RWPE2 (cell line): ENCODE measurements at regions not wholly inside any gene's neighbourhood (a gene's known extent, or its start where the extent isn't known, plus 50 kb on each side); places are given as distances from the start of the nearest gene placed in this dataset.
"Not testable (repeated sequence)": the region's sequence is repeated elsewhere in the genome, so short reads cannot be mapped to it uniquely, and the experiment has no call there.

Experiments used
- ATAC-seq: fragments of 200-7000 bp; cut with Tn5 transposase; 3 replicates; pipeline ENCODE4 v1.9.1; 2021; ENCODE audit warnings: low read depth
- DNase-seq: peaks from one replicate; pipeline ENCODE4 v3.0.0-alpha.2; 2020; ENCODE audit warnings: low spot score
- H3K27ac ChIP-seq: fragments of 450-650 bp; 2 replicates; pipeline ENCODE4 v1.5.1; 2017; ENCODE audit warnings: mild to moderate bottlenecking; ENCODE audit not compliant: poor library complexity, severe bottlenecking
- H3K27me3 ChIP-seq: fragments of 250-450 bp; sonication (Bioruptor Pico); 2 replicates; pipeline ENCODE4 v1.5.1; 2021; ENCODE audit warnings: mild to moderate bottlenecking, moderate library complexity; ENCODE audit not compliant: insufficient read depth, poor library complexity, severe bottlenecking
- H3K36me3 ChIP-seq: fragments of 250-450 bp; sonication (Bioruptor Pico); 2 replicates; pipeline ENCODE4 v1.5.1; 2020; ENCODE audit warnings: low read depth, mild to moderate bottlenecking, moderate library complexity
- H3K4me1 ChIP-seq: fragments of 250-450 bp; sonication (Bioruptor Pico); 2 replicates; pipeline ENCODE4 v1.5.1; 2021; ENCODE audit warnings: mild to moderate bottlenecking, moderate library complexity; ENCODE audit not compliant: insufficient read depth, poor library complexity, severe bottlenecking
- H3K4me3 ChIP-seq: fragments of 250-450 bp; sonication (Bioruptor Pico); 2 replicates; pipeline ENCODE4 v1.5.1; 2021; ENCODE audit warnings: mild to moderate bottlenecking, moderate library complexity; ENCODE audit not compliant: severe bottlenecking
- H3K9me3 ChIP-seq: fragments of 250-450 bp; sonication (Bioruptor Pico); 2 replicates; pipeline ENCODE4 v1.5.1; 2021; ENCODE audit warnings: mild to moderate bottlenecking, moderate library complexity; ENCODE audit not compliant: severe bottlenecking
- TF ChIP-seq, protein P1 (sequence below): fragments of 450-650 bp; IDR thresholded peaks from one replicate; pipeline ENCODE4 v1.5.1; 2017; ENCODE audit warnings: mild to moderate bottlenecking, moderate library complexity; ENCODE audit not compliant: poor library complexity, severe bottlenecking

DNA sequence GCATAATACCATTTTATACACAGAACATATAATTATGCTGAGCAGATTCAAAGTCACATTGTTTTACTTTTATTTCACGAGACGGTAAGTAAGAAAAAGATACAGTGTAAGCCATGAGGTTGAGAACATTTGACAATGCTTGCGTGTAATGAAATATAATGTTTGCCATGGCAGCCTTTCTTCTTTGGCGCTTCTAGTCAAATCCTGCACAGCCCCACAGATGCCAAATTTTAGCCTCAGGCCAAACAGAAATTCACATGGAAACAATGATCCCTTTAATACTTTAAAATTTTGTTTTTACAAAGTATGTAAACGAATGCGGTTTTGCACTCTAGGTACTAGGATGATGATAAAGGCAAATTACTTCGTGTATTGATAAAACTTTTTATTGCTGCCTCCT lies 502.7 kb upstream of the SMIM31 start:
- Histone ChIP-seq H3K27ac (no peak overlapping the region), H3K4me3 (no peak overlapping the region), H3K9me3 (no peaks in the 10 kb centered on the region), H3K27me3 (no peaks in the 10 kb centered on the region), H3K36me3 (no peaks in the 10 kb centered on the region), H3K4me1 (no peaks in the 10 kb centered on the region)
- ATAC-seq = no peak
- TF ChIP-seq, protein P1, sequence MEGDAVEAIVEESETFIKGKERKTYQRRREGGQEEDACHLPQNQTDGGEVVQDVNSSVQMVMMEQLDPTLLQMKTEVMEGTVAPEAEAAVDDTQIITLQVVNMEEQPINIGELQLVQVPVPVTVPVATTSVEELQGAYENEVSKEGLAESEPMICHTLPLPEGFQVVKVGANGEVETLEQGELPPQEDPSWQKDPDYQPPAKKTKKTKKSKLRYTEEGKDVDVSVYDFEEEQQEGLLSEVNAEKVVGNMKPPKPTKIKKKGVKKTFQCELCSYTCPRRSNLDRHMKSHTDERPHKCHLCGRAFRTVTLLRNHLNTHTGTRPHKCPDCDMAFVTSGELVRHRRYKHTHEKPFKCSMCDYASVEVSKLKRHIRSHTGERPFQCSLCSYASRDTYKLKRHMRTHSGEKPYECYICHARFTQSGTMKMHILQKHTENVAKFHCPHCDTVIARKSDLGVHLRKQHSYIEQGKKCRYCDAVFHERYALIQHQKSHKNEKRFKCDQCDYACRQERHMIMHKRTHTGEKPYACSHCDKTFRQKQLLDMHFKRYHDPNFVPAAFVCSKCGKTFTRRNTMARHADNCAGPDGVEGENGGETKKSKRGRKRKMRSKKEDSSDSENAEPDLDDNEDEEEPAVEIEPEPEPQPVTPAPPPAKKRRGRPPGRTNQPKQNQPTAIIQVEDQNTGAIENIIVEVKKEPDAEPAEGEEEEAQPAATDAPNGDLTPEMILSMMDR = no peak
- no peak for DNase-seq

GRCh38 chr4:164252286-164252685 lies 501.6 kb upstream of the SMIM31 start:
- H3K4me3 ChIP-seq = no peak overlapping the region
- TF ChIP-seq, protein P1 = no peak
- no peaks in the 10 kb centered on the region for H3K9me3 ChIP-seq
- H3K27ac ChIP-seq = no peak overlapping the region
- no peaks in the 10 kb centered on the region for H3K27me3 ChIP-seq
- H3K36me3 ChIP-seq = no peaks in the 10 kb centered on the region
- H3K4me1 ChIP-seq = no peaks in the 10 kb centered on the region
- ATAC-seq (no peak), DNase-seq (no peak)

DNA sequence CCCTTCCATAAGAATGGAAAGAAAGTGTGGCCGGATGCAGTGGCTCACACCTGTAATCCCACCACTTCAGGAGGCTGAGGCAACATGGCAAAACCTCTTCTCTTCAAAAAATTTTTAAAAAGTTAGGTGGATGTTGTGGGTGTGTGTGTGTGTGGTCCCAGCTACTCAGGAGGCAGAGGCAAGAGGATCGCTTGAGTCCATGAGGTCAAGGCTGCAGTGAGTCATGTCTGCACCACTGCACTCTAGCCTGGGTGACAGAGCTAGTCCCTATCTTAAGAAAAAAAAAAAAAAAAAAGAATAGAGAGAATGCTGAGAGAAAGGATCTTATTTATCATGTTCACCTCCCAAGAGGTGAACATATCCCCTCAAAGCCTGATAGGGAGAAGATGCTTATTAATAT lies 492.1 kb upstream of the SMIM31 start:
- TF ChIP-seq, protein P1 = no peak
- no peak overlapping the region for H3K4me3 ChIP-seq
- DNase-seq (no peak), ATAC-seq (no peak)
- H3K4me1 ChIP-seq = no peaks in the 10 kb centered on the region
- no peak overlapping the region for H3K27ac ChIP-seq
- H3K27me3 ChIP-seq = no peaks in the 10 kb centered on the region
- no peaks in the 10 kb centered on the region for H3K36me3 ChIP-seq
- no peaks in the 10 kb centered on the region for H3K9me3 ChIP-seq

GRCh38 chr4:164262508-164262907 lies 491.4 kb upstream of the SMIM31 start:
- not testable (repeated sequence) for H3K27me3 ChIP-seq, H3K4me3 ChIP-seq, H3K9me3 ChIP-seq, H3K4me1 ChIP-seq, H3K36me3 ChIP-seq, H3K27ac ChIP-seq, DNase-seq, ATAC-seq

- not testable (repeated sequence) for H3K36me3 ChIP-seq, H3K4me1 ChIP-seq, ATAC-seq, H3K4me3 ChIP-seq, H3K27me3 ChIP-seq, H3K27ac ChIP-seq, H3K9me3 ChIP-seq, DNase-seq
These were observed 476.5 kb upstream of the SMIM31 start for GRCh38 chr4:164277414-164277813.

DNA sequence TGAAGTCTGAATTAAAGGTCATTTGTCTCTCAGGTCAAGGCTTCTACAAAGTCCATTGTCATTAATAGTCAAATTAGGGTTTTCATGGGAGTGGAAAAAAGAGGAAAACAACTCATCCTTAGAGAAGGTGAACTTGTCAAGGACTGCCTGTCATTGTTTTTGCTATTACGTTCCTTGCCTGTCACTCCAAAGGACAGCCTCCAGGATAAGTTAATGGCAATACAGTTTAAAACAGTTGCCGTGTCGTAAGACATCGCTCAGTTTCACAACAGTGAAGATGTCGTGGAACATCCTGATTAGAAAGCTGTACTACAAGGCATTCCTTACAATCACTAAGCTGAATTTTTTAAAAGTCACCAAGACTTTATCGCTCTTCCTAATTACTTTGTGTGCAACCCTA lies 466.8 kb upstream of the SMIM31 start:
- no peaks in the 10 kb centered on the region for H3K36me3 ChIP-seq
- TF ChIP-seq, protein P1 = no peak
- no peaks in the 10 kb centered on the region for H3K9me3 ChIP-seq
- DNase-seq = no peak
- H3K4me1 ChIP-seq = no peaks in the 10 kb centered on the region
- no peak overlapping the region for H3K4me3 ChIP-seq
- H3K27me3 ChIP-seq = no peaks in the 10 kb centered on the region
- ATAC-seq = no peak
- no peak overlapping the region for H3K27ac ChIP-seq
